Naive thymus-derived CD4-positive, alpha-beta T cell (primary cell): ENCODE measurements at regions not wholly inside any gene's neighbourhood (a gene's known extent, or its start where the extent isn't known, plus 50 kb on each side); places are given as distances from the start of the nearest gene placed in this dataset.

Experiments
- ATAC-seq: fragments of 150-1000 bp; cut with Tn5 transposase; 2 replicates; pipeline ENCODE4 v1.10.0; 2021; ENCODE audit warnings: mild to moderate bottlenecking, moderate library complexity
- CTCF ChIA-PET: fragments of 350-600 bp; sonication (Branson Sonifier 250); formaldehyde crosslinking; loops from one replicate; lab custom pipeline; 2021; ENCODE audit warnings: antibody characterized with exemption; lab: Charles Lee
- POLR2A ChIA-PET: fragments of 350-600 bp; sonication (Branson Sonifier 250); formaldehyde crosslinking; loops from one replicate; lab custom pipeline; 2021; ENCODE audit warnings: antibody characterized with exemption, inconsistent platforms; lab: Charles Lee
- DNase-seq, 9 donors: peaks; one replicate each; pipeline versions ENCODE4 v3.0.0 to v3.0.0-alpha.2; 2020 to 2022; ENCODE audit warnings: mixed read lengths in 1 of 9
- H3K27ac ChIP-seq: one replicate; pipeline ENCODE4 v1.7.0; 2013; ENCODE audit warnings: mild to moderate bottlenecking, low read depth, low read length, moderate library complexity
- H3K27me3 ChIP-seq, 2 donors: one replicate each; pipeline ENCODE4 v1.7.0; 2013; ENCODE audit warnings: low read length in 2 of 2, mild to moderate bottlenecking in 2 of 2, moderate library complexity in 2 of 2; ENCODE audit not compliant: control insufficient read depth in 2 of 2, insufficient read depth in 2 of 2
- H3K36me3 ChIP-seq, 3 experiments: 1 replicate in 2 of 3; 2 replicates in 1 of 3; pipeline ENCODE4 v1.7.0; 2013; ENCODE audit warnings: low read length in 3 of 3, mild to moderate bottlenecking in 3 of 3, moderate library complexity in 1 of 3; ENCODE audit not compliant: insufficient read depth in 3 of 3, control insufficient read depth in 2 of 3
- H3K4me1 ChIP-seq, 2 donors: one replicate each; pipeline ENCODE4 v1.7.0; 2013; ENCODE audit warnings: low read length in 2 of 2, mild to moderate bottlenecking in 2 of 2, moderate library complexity in 1 of 2; ENCODE audit not compliant: control insufficient read depth in 2 of 2, insufficient read depth in 2 of 2
- H3K4me3 ChIP-seq: 2 replicates; pipeline ENCODE4 v1.7.0; 2013; ENCODE audit warnings: mild to moderate bottlenecking, low read length
- H3K9me3 ChIP-seq, 3 experiments: 1 replicate in 2 of 3; 2 replicates in 1 of 3; pipeline ENCODE4 v1.7.0; 2013; ENCODE audit warnings: low read length in 3 of 3; ENCODE audit not compliant: control insufficient read depth in 2 of 3
- H3K27ac Mint-ChIP-seq, 9 donors: one replicate each; pipeline ENCODE4 v1.8.0; 2020 to 2022; ENCODE audit warnings: mixed read lengths in 9 of 9, mild to moderate bottlenecking in 8 of 9, moderate library complexity in 5 of 9, inconsistent platforms in 2 of 9
- H3K27me3 Mint-ChIP-seq, 5 donors: one replicate each; pipeline ENCODE4 v1.8.0; 2021 to 2022; ENCODE audit warnings: mixed read lengths in 5 of 5, mild to moderate bottlenecking in 1 of 5
- H3K36me3 Mint-ChIP-seq, 5 donors: one replicate each; pipeline ENCODE4 v1.8.0; 2020 to 2022; ENCODE audit warnings: mixed read lengths in 5 of 5, mild to moderate bottlenecking in 3 of 5, inconsistent platforms in 1 of 5
- H3K4me1 Mint-ChIP-seq, 7 donors: one replicate each; pipeline ENCODE4 v1.8.0; 2020 to 2022; ENCODE audit warnings: mixed read lengths in 7 of 7, mild to moderate bottlenecking in 3 of 7, inconsistent platforms in 1 of 7
- H3K4me3 Mint-ChIP-seq, 10 donors: one replicate each; pipeline ENCODE4 v1.8.0; 2020 to 2022; ENCODE audit warnings: mild to moderate bottlenecking in 10 of 10, mixed read lengths in 10 of 10, moderate library complexity in 6 of 10, inconsistent platforms in 2 of 10
- H3K9me3 Mint-ChIP-seq, 11 donors: one replicate each; pipeline ENCODE4 v1.8.0; 2020 to 2022; ENCODE audit warnings: mixed read lengths in 11 of 11, mild to moderate bottlenecking in 4 of 11, inconsistent platforms in 1 of 11, moderate library complexity in 1 of 11
- intact Hi-C, 2 donors: fragments of 100-400 bp; cut with micrococcal nuclease; formaldehyde crosslinking; loops; one replicate each; pipeline ENCODE4 v1.15.1; 2023

- no peak overlapping the region for H3K4me3 Mint-ChIP-seq
- Histone ChIP-seq H3K27ac (no peak overlapping the region), H3K9me3 (no peaks in the 10 kb centered on the region), H3K27me3 (peaks cover 0 to 4% of the 10 kb centered on the region in 2 donors), H3K4me3 (no peak overlapping the region), H3K4me1 (no peaks in the 10 kb centered on the region), H3K36me3 (no peaks in the 10 kb centered on the region)
- CTCF ChIA-PET, result no interaction called here
- peaks cover 10 to 17% (median 17%) of the 10 kb centered on the region in 7 donors for H3K4me1 Mint-ChIP-seq
- H3K27ac Mint-ChIP-seq, result no peak overlapping the region
- H3K27me3 Mint-ChIP-seq, result peaks cover 12 to 31% (median 26%) of the 10 kb centered on the region in 5 donors
- ATAC-seq (no peak), DNase-seq (no peak)
- intact Hi-C loops, result loop anchor here in 1 of 2 donors (10.0 kb wide), 1 partner anchor 591 kb away; no protein-coding TSS in a partner anchor
- peaks cover 0 to 10% (median 4%) of the 10 kb centered on the region in 5 donors for H3K36me3 Mint-ChIP-seq
- POLR2A ChIA-PET, result no interaction called here
- H3K9me3 Mint-ChIP-seq, result peaks cover 0 to 21% (median 4%) of the 10 kb centered on the region in 11 donors
Measured at GRCh38 chr9:2243666-2244555, 228.8 kb downstream of the SMARCA2 start.

GRCh38 chr9:2247340-2247739, 232.2 kb downstream of the SMARCA2 start:
- intact Hi-C loops, result loop anchor here in 1 of 2 donors (10.0 kb wide), 1 partner anchor 587 kb away; no protein-coding TSS in a partner anchor
- ChIA-PET POLR2A (no interaction called here), CTCF (no interaction called here)
- Mint-ChIP-seq H3K27ac (no peak overlapping the region), H3K4me3 (no peak overlapping the region), H3K4me1 (peaks cover 4 to 7% (median 7%) of the 10 kb centered on the region in 7 donors), H3K36me3 (peaks cover 0 to 12% (median 4%) of the 10 kb centered on the region in 5 donors), H3K27me3 (peaks cover 9 to 30% (median 22%) of the 10 kb centered on the region in 5 donors), H3K9me3 (peaks cover 2 to 27% (median 4%) of the 10 kb centered on the region in 11 donors)
- H3K27me3 ChIP-seq, result peaks cover 0 to 4% of the 10 kb centered on the region in 2 donors
- no peaks in the 10 kb centered on the region for H3K4me1 ChIP-seq
- no peak overlapping the region for H3K4me3 ChIP-seq
- no peaks in the 10 kb centered on the region for H3K9me3 ChIP-seq
- no peaks in the 10 kb centered on the region for H3K36me3 ChIP-seq
- no peak overlapping the region for H3K27ac ChIP-seq
- DNase-seq (no peak), ATAC-seq (no peak)

- Mint-ChIP-seq H3K4me1 (no peaks in the 10 kb centered on the region), H3K27ac (no peak overlapping the region), H3K36me3 (peaks cover 0 to 12% (median 4%) of the 10 kb centered on the region in 5 donors), H3K4me3 (no peak overlapping the region), H3K27me3 (peaks cover 6 to 24% (median 12%) of the 10 kb centered on the region in 5 donors), H3K9me3 (peaks cover 2 to 33% (median 8%) of the 10 kb centered on the region in 11 donors)
- no peaks in the 10 kb centered on the region for H3K36me3 ChIP-seq
- ATAC-seq (no peak), DNase-seq (no peak)
- intact Hi-C loops, result loop anchor here in 1 of 2 donors (10.0 kb wide), 1 partner anchor 586 kb away; no protein-coding TSS in a partner anchor
- CTCF ChIA-PET, result no interaction called here
- H3K9me3 ChIP-seq, result no peaks in the 10 kb centered on the region
- H3K27ac ChIP-seq, result no peak overlapping the region
- no peak overlapping the region for H3K4me3 ChIP-seq
- no peaks in the 10 kb centered on the region for H3K4me1 ChIP-seq
- POLR2A ChIA-PET, result no interaction called here
- H3K27me3 ChIP-seq, result no peaks in the 10 kb centered on the region
Measured at GRCh38 chr9:2248768-2249265, 233.7 kb downstream of the SMARCA2 start.

- Histone ChIP-seq H3K4me3 (no peak overlapping the region), H3K27me3 (no peaks in the 10 kb centered on the region), H3K27ac (no peak overlapping the region), H3K4me1 (no peaks in the 10 kb centered on the region), H3K36me3 (no peaks in the 10 kb centered on the region), H3K9me3 (no peaks in the 10 kb centered on the region)
- peaks cover 6 to 20% (median 12%) of the 10 kb centered on the region in 5 donors for H3K27me3 Mint-ChIP-seq
- H3K36me3 Mint-ChIP-seq, result peaks cover 0 to 4% (median 0%) of the 10 kb centered on the region in 5 donors
- DNase-seq (no peak), ATAC-seq (no peak)
- intact Hi-C loops, result no loop called here
- POLR2A ChIA-PET, result no interaction called here
- no peaks in the 10 kb centered on the region for H3K4me1 Mint-ChIP-seq
- H3K4me3 Mint-ChIP-seq, result no peak overlapping the region
- peaks cover 0 to 12% (median 2%) of the 10 kb centered on the region in 11 donors for H3K9me3 Mint-ChIP-seq
- CTCF ChIA-PET, result no interaction called here
- no peak overlapping the region for H3K27ac Mint-ChIP-seq
Measured at GRCh38 chr9:2253636-2254580, 238.8 kb downstream of the SMARCA2 start.

GRCh38 chr9:2255128-2255527, 240.0 kb downstream of the SMARCA2 start:
- no peaks in the 10 kb centered on the region for H3K4me1 ChIP-seq
- ATAC-seq (no peak), DNase-seq (no peak)
- peaks cover 0 to 4% (median 0%) of the 10 kb centered on the region in 5 donors for H3K36me3 Mint-ChIP-seq
- intact Hi-C loops, result no loop called here
- H3K4me1 Mint-ChIP-seq, result no peaks in the 10 kb centered on the region
- POLR2A ChIA-PET, result no interaction called here
- H3K9me3 ChIP-seq, result no peaks in the 10 kb centered on the region
- H3K9me3 Mint-ChIP-seq, result peaks cover 0 to 12% (median 2%) of the 10 kb centered on the region in 11 donors
- H3K4me3 ChIP-seq, result no peak overlapping the region
- H3K27me3 ChIP-seq, result no peaks in the 10 kb centered on the region
- H3K36me3 ChIP-seq, result no peaks in the 10 kb centered on the region
- no peak overlapping the region for H3K27ac ChIP-seq
- H3K27me3 Mint-ChIP-seq, result peaks cover 6 to 20% (median 11%) of the 10 kb centered on the region in 5 donors
- CTCF ChIA-PET, result no interaction called here
- H3K4me3 Mint-ChIP-seq, result no peak overlapping the region
- H3K27ac Mint-ChIP-seq, result no peak overlapping the region

GRCh38 chr9:2257248-2257929, 242.2 kb downstream of the SMARCA2 start:
- ChIA-PET CTCF (no interaction called here), POLR2A (no interaction called here)
- ATAC-seq, result no peak
- Mint-ChIP-seq H3K27me3 (peaks cover 0 to 24% (median 16%) of the 10 kb centered on the region in 5 donors), H3K36me3 (peaks cover 0 to 4% (median 0%) of the 10 kb centered on the region in 5 donors), H3K4me1 (no peaks in the 10 kb centered on the region), H3K27ac (no peak overlapping the region), H3K4me3 (no peak overlapping the region), H3K9me3 (peaks cover 0 to 8% (median 2%) of the 10 kb centered on the region in 11 donors)
- H3K36me3 ChIP-seq, result no peaks in the 10 kb centered on the region
- DNase-seq, result no peak
- no peak overlapping the region for H3K4me3 ChIP-seq
- intact Hi-C loops, result no loop called here
- no peaks in the 10 kb centered on the region for H3K27me3 ChIP-seq
- no peaks in the 10 kb centered on the region for H3K4me1 ChIP-seq
- no peaks in the 10 kb centered on the region for H3K9me3 ChIP-seq
- no peak overlapping the region for H3K27ac ChIP-seq
